ENCODE measurements at regions not wholly inside any gene's neighbourhood (a gene's known extent, or its start where the extent isn't known, plus 50 kb on each side); places are given as distances from the start of the nearest gene placed in this dataset.
"Not testable (repeated sequence)": the region's sequence is repeated elsewhere in the genome, so short reads cannot be mapped to it uniquely, and the experiment has no call there.

- no peaks in the 10 kb centered on the region for H3K9me3 ChIP-seq (ENCODE audit: insufficient read depth, low read depth, low read length)
- H3K9ac ChIP-seq (ENCODE audit: low read depth, low read length): no peak overlapping the region
- 100% methylated on average over 1 of the region's 1 CpG for WGBS
- no peak overlapping the region for H3K27ac ChIP-seq (ENCODE audit: low read depth, low read length)
- no peaks in the 10 kb centered on the region for H3K27me3 ChIP-seq (ENCODE audit: insufficient read depth, low read length)
- H3K4me1 ChIP-seq (ENCODE audit: insufficient read depth, low read length): no peaks in the 10 kb centered on the region
- no peaks in the 10 kb centered on the region for H3K36me3 ChIP-seq (ENCODE audit: insufficient read depth, low read length)
- no peak overlapping the region for H3K4me3 ChIP-seq (ENCODE audit: low read length)
Measured at GRCh38 chr10:121137533-121137932, 286.4 kb downstream of the WDR11 start.

GRCh38 chr10:121138112-121138860 lies 287.1 kb downstream of the WDR11 start:
- H3K9ac ChIP-seq (ENCODE audit: low read depth, low read length): no peak overlapping the region
- H3K9me3 ChIP-seq (ENCODE audit: insufficient read depth, low read depth, low read length): 0 out of 2 replicates have a peak, but pooled peaks cover 4% of the 10 kb centered on the region
- H3K36me3 ChIP-seq (ENCODE audit: insufficient read depth, low read length): no peaks in the 10 kb centered on the region
- no peaks in the 10 kb centered on the region for H3K4me1 ChIP-seq (ENCODE audit: insufficient read depth, low read length)
- H3K27ac ChIP-seq (ENCODE audit: low read depth, low read length): no peak overlapping the region
- H3K27me3 ChIP-seq (ENCODE audit: insufficient read depth, low read length): no peaks in the 10 kb centered on the region
- H3K4me3 ChIP-seq (ENCODE audit: low read length): no peak overlapping the region
- 87% methylated on average over 12 of the region's 13 CpGs for WGBS

- peaks cover 11% of the 10 kb centered on the region; the same call in 1 of the 2 replicates for H3K9me3 ChIP-seq (ENCODE audit: insufficient read depth, low read depth, low read length)
- H3K27ac ChIP-seq (ENCODE audit: low read depth, low read length): no peak overlapping the region
- no peaks in the 10 kb centered on the region for H3K36me3 ChIP-seq (ENCODE audit: insufficient read depth, low read length)
- H3K4me3 ChIP-seq (ENCODE audit: low read length): no peak overlapping the region
- no peaks in the 10 kb centered on the region for H3K4me1 ChIP-seq (ENCODE audit: insufficient read depth, low read length)
- 100% methylated on average over 1 of the region's 4 CpGs for WGBS
- no peak overlapping the region for H3K9ac ChIP-seq (ENCODE audit: low read depth, low read length)
- no peaks in the 10 kb centered on the region for H3K27me3 ChIP-seq (ENCODE audit: insufficient read depth, low read length)
Measured at GRCh38 chr10:121138918-121139317, 287.8 kb downstream of the WDR11 start.

- not testable (repeated sequence) for H3K27ac ChIP-seq (ENCODE audit: low read depth, low read length); H3K27me3 ChIP-seq (ENCODE audit: insufficient read depth, low read length); H3K4me3 ChIP-seq (ENCODE audit: low read length); H3K4me1 ChIP-seq (ENCODE audit: insufficient read depth, low read length); H3K9ac ChIP-seq (ENCODE audit: low read depth, low read length); H3K36me3 ChIP-seq (ENCODE audit: insufficient read depth, low read length)
- peaks cover 13% of the 10 kb centered on the region; the same call in 1 of the 2 replicates for H3K9me3 ChIP-seq (ENCODE audit: insufficient read depth, low read depth, low read length)
- 50% methylated on average over 2 of the region's 2 CpGs for WGBS
Measured at GRCh38 chr10:121145802-121146395, 294.7 kb downstream of the WDR11 start.

- no peak overlapping the region for H3K4me3 ChIP-seq (ENCODE audit: low read length)
- H3K9ac ChIP-seq (ENCODE audit: low read depth, low read length): no peak overlapping the region
- H3K9me3 ChIP-seq (ENCODE audit: insufficient read depth, low read depth, low read length): peaks cover 3% of the 10 kb centered on the region; the same call in 1 of the 2 replicates
- no peak overlapping the region for H3K27ac ChIP-seq (ENCODE audit: low read depth, low read length)
- peaks cover 16% of the 10 kb centered on the region; the same call in 1 of the 2 replicates for H3K4me1 ChIP-seq (ENCODE audit: insufficient read depth, low read length)
- no peaks in the 10 kb centered on the region for H3K27me3 ChIP-seq (ENCODE audit: insufficient read depth, low read length)
- whole genome bisulfite sequencing: 93% methylated on average over 13 of the region's 13 CpGs
- no peaks in the 10 kb centered on the region for H3K36me3 ChIP-seq (ENCODE audit: insufficient read depth, low read length)
Measured at GRCh38 chr10:121148921-121149320, 297.8 kb downstream of the WDR11 start.

GRCh38 chr10:121152033-121152432 lies 300.9 kb downstream of the WDR11 start:
- WGBS: 41% methylated on average over 2 of the region's 2 CpGs
- H3K9ac ChIP-seq (ENCODE audit: low read depth, low read length): no peak overlapping the region
- H3K27me3 ChIP-seq (ENCODE audit: insufficient read depth, low read length): no peaks in the 10 kb centered on the region
- H3K27ac ChIP-seq (ENCODE audit: low read depth, low read length): no peak overlapping the region
- no peak overlapping the region for H3K4me3 ChIP-seq (ENCODE audit: low read length)
- no peaks in the 10 kb centered on the region for H3K36me3 ChIP-seq (ENCODE audit: insufficient read depth, low read length)
- H3K4me1 ChIP-seq (ENCODE audit: insufficient read depth, low read length): peaks cover 16% of the 10 kb centered on the region; the same call in 1 of the 2 replicates
- H3K9me3 ChIP-seq (ENCODE audit: insufficient read depth, low read depth, low read length): no peaks in the 10 kb centered on the region

- Histone ChIP-seq H3K27ac (ENCODE audit: low read depth, low read length) (no peak overlapping the region), H3K36me3 (ENCODE audit: insufficient read depth, low read length) (no peaks in the 10 kb centered on the region), H3K27me3 (ENCODE audit: insufficient read depth, low read length) (no peaks in the 10 kb centered on the region), H3K9me3 (ENCODE audit: insufficient read depth, low read depth, low read length) (no peaks in the 10 kb centered on the region), H3K9ac (ENCODE audit: low read depth, low read length) (no peak overlapping the region), H3K4me1 (ENCODE audit: insufficient read depth, low read length) (peaks cover 16% of the 10 kb centered on the region; the same call in 1 of the 2 replicates), H3K4me3 (ENCODE audit: low read length) (no peak overlapping the region)
- WGBS: 63% methylated on average over 1 of the region's 1 CpG
Measured at GRCh38 chr10:121152935-121153334, 301.8 kb downstream of the WDR11 start.

- Histone ChIP-seq H3K4me3 (ENCODE audit: low read length) (no peak overlapping the region), H3K4me1 (ENCODE audit: insufficient read depth, low read length) (peaks cover 16% of the 10 kb centered on the region; the same call in 1 of the 2 replicates), H3K36me3 (ENCODE audit: insufficient read depth, low read length) (no peaks in the 10 kb centered on the region), H3K9ac (ENCODE audit: low read depth, low read length) (no peak overlapping the region), H3K27me3 (ENCODE audit: insufficient read depth, low read length) (no peaks in the 10 kb centered on the region), H3K27ac (ENCODE audit: low read depth, low read length) (no peak overlapping the region), H3K9me3 (ENCODE audit: insufficient read depth, low read depth, low read length) (no peaks in the 10 kb centered on the region)
- 97% methylated on average over 2 of the region's 2 CpGs for WGBS
Measured at GRCh38 chr10:121154310-121154709, 303.1 kb downstream of the WDR11 start.

- WGBS: 92% methylated on average over 5 of the region's 5 CpGs
- Histone ChIP-seq H3K9ac (ENCODE audit: low read depth, low read length) (no peak overlapping the region), H3K27me3 (ENCODE audit: insufficient read depth, low read length) (no peaks in the 10 kb centered on the region), H3K4me3 (ENCODE audit: low read length) (no peak overlapping the region), H3K9me3 (ENCODE audit: insufficient read depth, low read depth, low read length) (no peaks in the 10 kb centered on the region), H3K27ac (ENCODE audit: low read depth, low read length) (no peak overlapping the region), H3K4me1 (ENCODE audit: insufficient read depth, low read length) (peaks cover 16% of the 10 kb centered on the region; the same call in 1 of the 2 replicates), H3K36me3 (ENCODE audit: insufficient read depth, low read length) (no peaks in the 10 kb centered on the region)
Measured at GRCh38 chr10:121154846-121155245, 303.7 kb downstream of the WDR11 start.

GRCh38 chr10:121155742-121156474 lies 304.7 kb downstream of the WDR11 start:
- Histone ChIP-seq H3K27ac (ENCODE audit: low read depth, low read length) (no peak overlapping the region), H3K4me1 (ENCODE audit: insufficient read depth, low read length) (peaks cover 16% of the 10 kb centered on the region; the same call in 1 of the 2 replicates), H3K9ac (ENCODE audit: low read depth, low read length) (no peak overlapping the region), H3K9me3 (ENCODE audit: insufficient read depth, low read depth, low read length) (no peaks in the 10 kb centered on the region), H3K27me3 (ENCODE audit: insufficient read depth, low read length) (no peaks in the 10 kb centered on the region), H3K4me3 (ENCODE audit: low read length) (no peak overlapping the region), H3K36me3 (ENCODE audit: insufficient read depth, low read length) (no peaks in the 10 kb centered on the region)
- 87% methylated on average over 5 of the region's 5 CpGs for WGBS

- Histone ChIP-seq H3K4me3 (ENCODE audit: low read length) (no peak overlapping the region), H3K27me3 (ENCODE audit: insufficient read depth, low read length) (no peaks in the 10 kb centered on the region), H3K9me3 (ENCODE audit: insufficient read depth, low read depth, low read length) (no peaks in the 10 kb centered on the region), H3K9ac (ENCODE audit: low read depth, low read length) (no peak overlapping the region), H3K36me3 (ENCODE audit: insufficient read depth, low read length) (no peaks in the 10 kb centered on the region), H3K4me1 (ENCODE audit: insufficient read depth, low read length) (peaks cover 4% of the 10 kb centered on the region; the same call in 1 of the 2 replicates), H3K27ac (ENCODE audit: low read depth, low read length) (no peak overlapping the region)
- 92% methylated on average over 5 of the region's 6 CpGs for WGBS
Measured at GRCh38 chr10:121157998-121158397, 306.8 kb downstream of the WDR11 start.
